ENCODE measurements at regions not wholly inside any gene's neighbourhood (a gene's known extent, or its start where the extent isn't known, plus 50 kb on each side); places are given as distances from the start of the nearest gene placed in this dataset.

GRCh38 chr16:82541103-82541502 lies 85.7 kb upstream of the CDH13 start:
- TF ChIP-seq POLR2A (IDR thresholded peaks at IDR 0.05; ENCODE audit: control extremely low read depth in 1 of 2, low read depth in 2 of 2, low read length in 2 of 2): no peak
- TF ChIP-seq EGR1 (IDR thresholded peaks at IDR 0.05; ENCODE audit: borderline replicate concordance, low read depth, low read length): no peak
- TF ChIP-seq, protein P1, sequence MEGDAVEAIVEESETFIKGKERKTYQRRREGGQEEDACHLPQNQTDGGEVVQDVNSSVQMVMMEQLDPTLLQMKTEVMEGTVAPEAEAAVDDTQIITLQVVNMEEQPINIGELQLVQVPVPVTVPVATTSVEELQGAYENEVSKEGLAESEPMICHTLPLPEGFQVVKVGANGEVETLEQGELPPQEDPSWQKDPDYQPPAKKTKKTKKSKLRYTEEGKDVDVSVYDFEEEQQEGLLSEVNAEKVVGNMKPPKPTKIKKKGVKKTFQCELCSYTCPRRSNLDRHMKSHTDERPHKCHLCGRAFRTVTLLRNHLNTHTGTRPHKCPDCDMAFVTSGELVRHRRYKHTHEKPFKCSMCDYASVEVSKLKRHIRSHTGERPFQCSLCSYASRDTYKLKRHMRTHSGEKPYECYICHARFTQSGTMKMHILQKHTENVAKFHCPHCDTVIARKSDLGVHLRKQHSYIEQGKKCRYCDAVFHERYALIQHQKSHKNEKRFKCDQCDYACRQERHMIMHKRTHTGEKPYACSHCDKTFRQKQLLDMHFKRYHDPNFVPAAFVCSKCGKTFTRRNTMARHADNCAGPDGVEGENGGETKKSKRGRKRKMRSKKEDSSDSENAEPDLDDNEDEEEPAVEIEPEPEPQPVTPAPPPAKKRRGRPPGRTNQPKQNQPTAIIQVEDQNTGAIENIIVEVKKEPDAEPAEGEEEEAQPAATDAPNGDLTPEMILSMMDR (IDR thresholded peaks at IDR 0.05; ENCODE audit: control extremely low read depth in 1 of 3, insufficient read depth in 1 of 3, low read depth in 1 of 3, low read length in 3 of 3): no peak
- no peak for TF ChIP-seq EZH2 (IDR thresholded peaks at IDR 0.05; ENCODE audit: low read depth, low read length, severe bottlenecking)
- TF ChIP-seq SIN3A (conservative IDR thresholded peaks at IDR 0.05 in 1 of 2, IDR thresholded peaks at IDR 0.05 in 1 of 2; ENCODE audit: low read depth in 1 of 2, low read length in 2 of 2): no peak
- TF ChIP-seq SIRT6 (IDR thresholded peaks at IDR 0.05; ENCODE audit: low read length): no peak
- TF ChIP-seq RAD21 (IDR thresholded peaks at IDR 0.05 in 1 of 2, conservative IDR thresholded peaks at IDR 0.05 in 1 of 2; ENCODE audit: low read depth in 2 of 2, low read length in 2 of 2): no peak
- TF ChIP-seq CBX5 (IDR thresholded peaks at IDR 0.05; ENCODE audit: low read depth, low read length): no peak
- no peak for TF ChIP-seq ZNF274 (IDR thresholded peaks at IDR 0.05; ENCODE audit: borderline replicate concordance, extremely low read depth, low read length)
- no peak for TF ChIP-seq JUND (IDR thresholded peaks at IDR 0.05; ENCODE audit: low read length)
- TF ChIP-seq TAF1 (IDR thresholded peaks at IDR 0.05; ENCODE audit: low read depth, low read length): no peak

Measured in H1 (cell line).